ENCODE measurements at regions not wholly inside any gene's neighbourhood (a gene's known extent, or its start where the extent isn't known, plus 50 kb on each side); places are given as distances from the start of the nearest gene placed in this dataset.
"Not testable (repeated sequence)": the region's sequence is repeated elsewhere in the genome, so short reads cannot be mapped to it uniquely, and the experiment has no call there.

DNA sequence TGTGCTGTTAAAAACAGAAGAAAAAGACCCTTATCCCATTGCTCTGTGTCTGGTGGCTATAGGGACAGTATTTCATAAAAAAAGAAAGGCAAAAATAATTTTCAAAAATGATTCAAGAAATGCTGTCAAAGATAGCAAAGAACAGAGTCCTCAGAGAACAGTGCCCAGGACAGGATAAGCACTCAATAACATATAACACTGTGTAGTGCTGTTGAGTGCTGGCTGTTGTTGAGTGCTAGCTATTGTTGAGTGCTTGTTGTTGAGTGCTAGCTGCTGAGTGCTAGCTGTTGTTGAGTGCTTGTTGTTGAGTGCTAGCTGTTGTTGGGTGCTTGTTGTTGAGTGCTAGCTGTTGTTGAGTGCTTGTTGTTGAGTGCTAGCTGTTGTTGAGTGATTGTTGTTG, 94.5 kb upstream of the PLGLB2 start:
- H3K27me3 Mint-ChIP-seq; H3K4me2 ChIP-seq (replicated peaks; ENCODE audit: low read depth, low read length, poor library complexity, severe bottlenecking); H3K27ac Mint-ChIP-seq; H4K20me1 ChIP-seq (ENCODE audit: control insufficient read depth, insufficient read depth, low read length, poor library complexity, severe bottlenecking); H2AFZ ChIP-seq (ENCODE audit: insufficient read depth, low read depth, low read length, poor library complexity, severe bottlenecking); H3K9me3 ChIP-seq (ENCODE audit: control extremely low read depth in 1 of 3, control insufficient read depth in 2 of 3, insufficient read depth in 1 of 3, low read length in 2 of 3); ATAC-seq (ENCODE audit: low read depth); POLR2A ChIA-PET; H3K4me3 Mint-ChIP-seq; DNase-seq; H3K9ac ChIP-seq (ENCODE audit: low read length); intact Hi-C loops (cut with micrococcal nuclease); H3K27me3 ChIP-seq (replicated peaks in 1 of 4; ENCODE audit: control extremely low read depth in 1 of 4, control insufficient read depth in 3 of 4, insufficient read depth in 4 of 4, low read length in 3 of 4); CTCF ChIA-PET; H3K9me3 Mint-ChIP-seq (ENCODE audit: insufficient read depth); H3K4me1 ChIP-seq (ENCODE audit: control insufficient read depth in 2 of 2, insufficient read depth in 2 of 2, low read length in 2 of 2); H3K79me2 ChIP-seq (ENCODE audit: control insufficient read depth, insufficient read depth, low read length); H3K27ac ChIP-seq (ENCODE audit: low read length in 2 of 2); H3K36me3 ChIP-seq (replicated peaks in 1 of 2; ENCODE audit: control extremely low read depth in 1 of 2, control insufficient read depth in 1 of 2, extremely low read depth in 1 of 2, insufficient read depth in 2 of 2, low read length in 1 of 2); H3K4me1 Mint-ChIP-seq; H3K4me3 ChIP-seq (ENCODE audit: control extremely low read depth in 1 of 5, extremely low read depth in 1 of 5, insufficient read depth in 1 of 5, low read depth in 2 of 5, low read length in 4 of 5): not testable (repeated sequence)

DNA sequence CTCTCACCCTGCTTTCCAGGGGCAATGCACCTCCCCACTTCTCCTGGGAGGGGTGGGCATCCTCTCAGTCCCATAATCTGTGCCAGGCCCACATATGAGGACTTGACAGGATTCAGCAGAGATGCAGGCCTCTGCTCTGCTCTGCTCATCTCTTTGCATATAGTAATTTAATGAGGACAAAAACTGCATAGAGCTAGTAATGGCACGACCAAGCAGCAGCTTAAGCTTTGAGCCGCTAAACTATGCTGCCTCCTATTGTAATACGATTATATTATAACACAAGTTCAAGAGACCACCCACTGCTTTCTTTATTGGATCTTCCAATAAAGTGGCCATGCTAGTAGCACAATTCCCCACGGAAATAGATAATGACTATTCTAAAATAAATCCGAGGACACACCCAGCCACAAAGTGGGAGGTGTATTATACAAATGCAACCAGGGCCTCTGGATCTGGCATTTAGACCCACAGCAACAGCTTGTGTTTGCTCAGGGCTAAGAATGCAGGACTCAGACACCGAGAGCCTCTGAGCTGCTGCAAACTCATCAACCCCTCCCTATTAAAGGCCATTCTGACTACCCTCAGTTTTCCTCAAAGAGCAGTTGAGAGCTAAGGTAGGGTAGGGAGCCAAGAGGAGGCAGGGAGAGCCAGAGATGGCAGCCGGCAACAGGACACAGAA, 93.6 kb upstream of the PLGLB2 start:
- DNase-seq; H3K9me3 ChIP-seq (ENCODE audit: control extremely low read depth in 1 of 3, control insufficient read depth in 2 of 3, insufficient read depth in 1 of 3, low read length in 2 of 3); H3K9ac ChIP-seq (ENCODE audit: low read length); H3K27me3 Mint-ChIP-seq; H3K36me3 ChIP-seq (replicated peaks in 1 of 2; ENCODE audit: control extremely low read depth in 1 of 2, control insufficient read depth in 1 of 2, extremely low read depth in 1 of 2, insufficient read depth in 2 of 2, low read length in 1 of 2); H2AFZ ChIP-seq (ENCODE audit: insufficient read depth, low read depth, low read length, poor library complexity, severe bottlenecking); ATAC-seq (ENCODE audit: low read depth); H3K27ac ChIP-seq (ENCODE audit: low read length in 2 of 2); H3K4me3 ChIP-seq (ENCODE audit: control extremely low read depth in 1 of 5, extremely low read depth in 1 of 5, insufficient read depth in 1 of 5, low read depth in 2 of 5, low read length in 4 of 5); H3K4me3 Mint-ChIP-seq; H4K20me1 ChIP-seq (ENCODE audit: control insufficient read depth, insufficient read depth, low read length, poor library complexity, severe bottlenecking); H3K79me2 ChIP-seq (ENCODE audit: control insufficient read depth, insufficient read depth, low read length); POLR2A ChIA-PET; CTCF ChIA-PET; H3K27ac Mint-ChIP-seq; H3K4me1 ChIP-seq (ENCODE audit: control insufficient read depth in 2 of 2, insufficient read depth in 2 of 2, low read length in 2 of 2); H3K4me1 Mint-ChIP-seq; intact Hi-C loops (cut with micrococcal nuclease); H3K4me2 ChIP-seq (replicated peaks; ENCODE audit: low read depth, low read length, poor library complexity, severe bottlenecking); H3K27me3 ChIP-seq (replicated peaks in 1 of 4; ENCODE audit: control extremely low read depth in 1 of 4, control insufficient read depth in 3 of 4, insufficient read depth in 4 of 4, low read length in 3 of 4); H3K9me3 Mint-ChIP-seq (ENCODE audit: insufficient read depth): not testable (repeated sequence)
- no CpG with 5 or more reads among the region's 7 CpGs for WGBS (ENCODE audit: insufficient coverage)

DNA sequence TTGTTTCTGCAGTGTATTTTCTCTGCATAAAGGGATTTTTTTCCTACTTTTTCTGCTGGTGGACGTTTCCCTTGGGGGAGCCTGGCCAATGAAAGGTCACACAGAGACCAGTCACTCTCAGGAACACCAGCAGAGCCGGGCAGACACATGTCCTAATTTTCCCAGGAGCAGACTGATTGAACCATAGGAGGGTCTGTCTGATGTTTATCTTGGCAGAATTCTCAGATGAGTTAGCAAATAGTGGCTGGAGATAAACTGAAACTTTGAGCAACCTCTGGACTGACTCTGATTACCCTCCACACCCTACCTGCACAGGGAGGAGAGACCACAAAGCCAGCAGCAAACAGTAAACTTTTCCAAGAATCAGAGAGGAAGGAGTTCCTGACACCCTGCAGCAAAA, 90.0 kb upstream of the PLGLB2 start:
- H3K4me3 Mint-ChIP-seq; H3K9me3 ChIP-seq (ENCODE audit: control extremely low read depth in 1 of 3, control insufficient read depth in 2 of 3, insufficient read depth in 1 of 3, low read length in 2 of 3); ATAC-seq (ENCODE audit: low read depth); H3K4me2 ChIP-seq (replicated peaks; ENCODE audit: low read depth, low read length, poor library complexity, severe bottlenecking); H3K4me1 ChIP-seq (ENCODE audit: control insufficient read depth in 2 of 2, insufficient read depth in 2 of 2, low read length in 2 of 2); H2AFZ ChIP-seq (ENCODE audit: insufficient read depth, low read depth, low read length, poor library complexity, severe bottlenecking); H3K4me3 ChIP-seq (ENCODE audit: control extremely low read depth in 1 of 5, extremely low read depth in 1 of 5, insufficient read depth in 1 of 5, low read depth in 2 of 5, low read length in 4 of 5); H4K20me1 ChIP-seq (ENCODE audit: control insufficient read depth, insufficient read depth, low read length, poor library complexity, severe bottlenecking); H3K27me3 Mint-ChIP-seq; intact Hi-C loops (cut with micrococcal nuclease); H3K9ac ChIP-seq (ENCODE audit: low read length); H3K27me3 ChIP-seq (replicated peaks in 1 of 4; ENCODE audit: control extremely low read depth in 1 of 4, control insufficient read depth in 3 of 4, insufficient read depth in 4 of 4, low read length in 3 of 4); DNase-seq; H3K79me2 ChIP-seq (ENCODE audit: control insufficient read depth, insufficient read depth, low read length); CTCF ChIA-PET; H3K9me3 Mint-ChIP-seq (ENCODE audit: insufficient read depth); H3K36me3 ChIP-seq (replicated peaks in 1 of 2; ENCODE audit: control extremely low read depth in 1 of 2, control insufficient read depth in 1 of 2, extremely low read depth in 1 of 2, insufficient read depth in 2 of 2, low read length in 1 of 2); H3K27ac ChIP-seq (ENCODE audit: low read length in 2 of 2); POLR2A ChIA-PET; H3K4me1 Mint-ChIP-seq; H3K27ac Mint-ChIP-seq: not testable (repeated sequence)
- no CpG with 5 or more reads among the region's 2 CpGs for WGBS (ENCODE audit: insufficient coverage)

- H3K36me3 ChIP-seq (replicated peaks in 1 of 2; ENCODE audit: control extremely low read depth in 1 of 2, control insufficient read depth in 1 of 2, extremely low read depth in 1 of 2, insufficient read depth in 2 of 2, low read length in 1 of 2); H3K9me3 Mint-ChIP-seq (ENCODE audit: insufficient read depth); H3K4me2 ChIP-seq (replicated peaks; ENCODE audit: low read depth, low read length, poor library complexity, severe bottlenecking); H3K9ac ChIP-seq (ENCODE audit: low read length); H3K27me3 ChIP-seq (replicated peaks in 1 of 4; ENCODE audit: control extremely low read depth in 1 of 4, control insufficient read depth in 3 of 4, insufficient read depth in 4 of 4, low read length in 3 of 4); H3K79me2 ChIP-seq (ENCODE audit: control insufficient read depth, insufficient read depth, low read length); CTCF ChIA-PET; H3K4me3 ChIP-seq (ENCODE audit: control extremely low read depth in 1 of 5, extremely low read depth in 1 of 5, insufficient read depth in 1 of 5, low read depth in 2 of 5, low read length in 4 of 5); H3K27me3 Mint-ChIP-seq; H2AFZ ChIP-seq (ENCODE audit: insufficient read depth, low read depth, low read length, poor library complexity, severe bottlenecking); H3K4me1 Mint-ChIP-seq; intact Hi-C loops (cut with micrococcal nuclease); H3K4me3 Mint-ChIP-seq; DNase-seq; H3K4me1 ChIP-seq (ENCODE audit: control insufficient read depth in 2 of 2, insufficient read depth in 2 of 2, low read length in 2 of 2); H3K9me3 ChIP-seq (ENCODE audit: control extremely low read depth in 1 of 3, control insufficient read depth in 2 of 3, insufficient read depth in 1 of 3, low read length in 2 of 3); H3K27ac ChIP-seq (ENCODE audit: low read length in 2 of 2); ATAC-seq (ENCODE audit: low read depth); H4K20me1 ChIP-seq (ENCODE audit: control insufficient read depth, insufficient read depth, low read length, poor library complexity, severe bottlenecking); POLR2A ChIA-PET; H3K27ac Mint-ChIP-seq: not testable (repeated sequence)
- whole genome bisulfite sequencing (ENCODE audit: insufficient coverage) = no CpG with 5 or more reads among the region's 7 CpGs
Observed at GRCh38 chr2:87658357-87658756, 89.5 kb upstream of the PLGLB2 start.
